ENCODE measurements at regions not wholly inside any gene's neighbourhood (a gene's known extent, or its start where the extent isn't known, plus 50 kb on each side); places are given as distances from the start of the nearest gene placed in this dataset.

GRCh38 chr10:128864554-128865295 lies 602.3 kb upstream of the MGMT start:
- DNase-seq = no peak

- no peak for DNase-seq
These were observed 601.4 kb upstream of the MGMT start for GRCh38 chr10:128865436-128866195.

- DNase-seq = no peak
These were observed 600.5 kb upstream of the MGMT start for GRCh38 chr10:128866551-128866950.

- peak in 1 of 2 experiments; percentile 13 for DNase-seq
These were observed 599.8 kb upstream of the MGMT start for GRCh38 chr10:128867210-128867609.

- no peak for DNase-seq
These were observed 599.2 kb upstream of the MGMT start for GRCh38 chr10:128867819-128868218.

GRCh38 chr10:128868481-128868880 lies 598.6 kb upstream of the MGMT start:
- DNase-seq = no peak

GRCh38 chr10:128869101-128869749 lies 597.8 kb upstream of the MGMT start:
- no peak for DNase-seq

GRCh38 chr10:128870830-128871597 lies 596.0 kb upstream of the MGMT start:
- DNase-seq = no peak

GRCh38 chr10:128871671-128872231 lies 595.3 kb upstream of the MGMT start:
- DNase-seq = no peak

GRCh38 chr10:128873411-128874054 lies 593.5 kb upstream of the MGMT start:
- no peak for DNase-seq

GRCh38 chr10:128874331-128874730 lies 592.7 kb upstream of the MGMT start:
- DNase-seq = no peak

GRCh38 chr10:128875030-128875744 lies 591.9 kb upstream of the MGMT start:
- no peak for DNase-seq

GRCh38 chr10:128875956-128876736 lies 590.9 kb upstream of the MGMT start:
- DNase-seq = no peak

GRCh38 chr10:128877141-128877540 lies 589.9 kb upstream of the MGMT start:
- DNase-seq = no peak

- DNase-seq = no peak
These were observed 589.1 kb upstream of the MGMT start for GRCh38 chr10:128877936-128878335.

GRCh38 chr10:128879030-128879429 lies 588.0 kb upstream of the MGMT start:
- no peak for DNase-seq

- no peak for DNase-seq
These were observed 587.5 kb upstream of the MGMT start for GRCh38 chr10:128879441-128880140.

GRCh38 chr10:128880159-128880725 lies 586.8 kb upstream of the MGMT start:
- DNase-seq = peak; percentile 1 to 50

- DNase-seq = no peak
These were observed 586.0 kb upstream of the MGMT start for GRCh38 chr10:128881086-128881485.

Measured in NCI-H524 (cell line).